Cardiac muscle cell (in vitro differentiated cells and primary cell): ENCODE measurements at regions not wholly inside any gene's neighbourhood (a gene's known extent, or its start where the extent isn't known, plus 50 kb on each side); places are given as distances from the start of the nearest gene placed in this dataset.

ENCODE experiments used
- DNase-seq, 2 donors: peaks; one replicate each; pipeline versions ENCODE4 v3.0.0 to v3.0.0-alpha.2; 2010 to 2017; ENCODE audit warnings: low read depth in 1 of 2, low spot score in 1 of 2
- H3K27ac ChIP-seq: fragments of 200-600 bp; sonication (generic); 2 replicates; pipeline ENCODE4 v1.5.1; 2016
- H3K27me3 ChIP-seq: fragments of 200-600 bp; sonication (generic); 2 replicates; pipeline ENCODE4 v1.6.0; 2016; ENCODE audit warnings: control low read depth
- H3K36me3 ChIP-seq: fragments of 200-600 bp; sonication (generic); 2 replicates; pipeline ENCODE4 v1.5.1; 2016; ENCODE audit warnings: control low read depth
- H3K4me1 ChIP-seq: fragments of 200-600 bp; sonication (generic); 2 replicates; pipeline ENCODE4 v1.8.1; 2017; ENCODE audit warnings: low read depth, mild to moderate bottlenecking, mixed run types
- H3K4me3 ChIP-seq: fragments of 200-600 bp; sonication (generic); 2 replicates; pipeline ENCODE4 v1.5.1; 2016; ENCODE audit warnings: mild to moderate bottlenecking
- H3K9me3 ChIP-seq: fragments of 200-600 bp; sonication (generic); 2 replicates; pipeline ENCODE4 v1.5.1; 2017; ENCODE audit warnings: low read depth, mild to moderate bottlenecking, control low read depth
- CTCF ChIP-seq: IDR thresholded peaks from 2 replicates; pipeline ENCODE4 v1.5.1; 2012; ENCODE audit warnings: low read depth, mild to moderate bottlenecking, low read length

- Histone ChIP-seq H3K27me3 (no peaks in the 10 kb centered on the region), H3K9me3 (no peaks in the 10 kb centered on the region), H3K4me1 (no peaks in the 10 kb centered on the region), H3K4me3 (no peak overlapping the region), H3K36me3 (no peaks in the 10 kb centered on the region), H3K27ac (no peak overlapping the region)
- no peak for DNase-seq
- no peak for TF ChIP-seq CTCF
These were observed 1278.0 kb downstream of the OTOL1 start for GRCh38 chr3:162774613-162775100.

- Histone ChIP-seq H3K36me3 (no peaks in the 10 kb centered on the region), H3K4me3 (no peak overlapping the region), H3K27me3 (no peaks in the 10 kb centered on the region), H3K27ac (no peak overlapping the region), H3K9me3 (no peaks in the 10 kb centered on the region), H3K4me1 (no peaks in the 10 kb centered on the region)
- TF ChIP-seq CTCF: no peak
- DNase-seq: no peak
These were observed 1279.5 kb downstream of the OTOL1 start for GRCh38 chr3:162776148-162776547.

GRCh38 chr3:162777118-162777517, 1280.5 kb downstream of the OTOL1 start:
- Histone ChIP-seq H3K9me3 (no peaks in the 10 kb centered on the region), H3K27ac (no peak overlapping the region), H3K27me3 (no peaks in the 10 kb centered on the region), H3K4me1 (no peaks in the 10 kb centered on the region), H3K36me3 (no peaks in the 10 kb centered on the region), H3K4me3 (no peak overlapping the region)
- TF ChIP-seq CTCF: peak; percentile 4
- DNase-seq: peak in 1 of 2 donors; percentile 5

- H3K27ac ChIP-seq: no peak overlapping the region
- DNase-seq: peak in 1 of 2 donors; percentile 29
- no peaks in the 10 kb centered on the region for H3K36me3 ChIP-seq
- TF ChIP-seq CTCF: no peak
- no peaks in the 10 kb centered on the region for H3K9me3 ChIP-seq
- no peak overlapping the region for H3K4me3 ChIP-seq
- H3K27me3 ChIP-seq: no peaks in the 10 kb centered on the region
- H3K4me1 ChIP-seq: no peaks in the 10 kb centered on the region
These were observed 1283.7 kb downstream of the OTOL1 start for GRCh38 chr3:162780313-162780712.

GRCh38 chr3:162799910-162800309, 1303.3 kb downstream of the OTOL1 start:
- Histone ChIP-seq H3K27me3 (no peaks in the 10 kb centered on the region), H3K4me1 (no peaks in the 10 kb centered on the region), H3K9me3 (no peaks in the 10 kb centered on the region), H3K4me3 (no peak overlapping the region), H3K36me3 (no peaks in the 10 kb centered on the region), H3K27ac (no peak overlapping the region)
- no peak for DNase-seq
- no peak for TF ChIP-seq CTCF
